Thymus (tissue), 11 donors: ENCODE measurements at regions not wholly inside any gene's neighbourhood (a gene's known extent, or its start where the extent isn't known, plus 50 kb on each side); places are given as distances from the start of the nearest gene placed in this dataset.
"Not testable (repeated sequence)": the region's sequence is repeated elsewhere in the genome, so short reads cannot be mapped to it uniquely, and the experiment has no call there.

Experiments
- DNase-seq, 9 donors: peaks; one replicate each; pipeline ENCODE4 v3.0.0-alpha.2; 2013; ENCODE audit warnings: low spot score in 9 of 9, low read depth in 6 of 9, missing footprints in 1 of 9
- H3K27ac ChIP-seq, 2 donors: one replicate each; pipeline ENCODE4 v1.5.1; 2013; ENCODE audit warnings: control low read depth in 1 of 2, low read depth in 1 of 2, low read length in 1 of 2, mild to moderate bottlenecking in 1 of 2, moderate library complexity in 1 of 2
- H3K27me3 ChIP-seq, 2 donors: one replicate each; pipeline ENCODE4 v1.5.1; 2013; ENCODE audit warnings: low read length in 1 of 2; ENCODE audit not compliant: control insufficient read depth in 2 of 2, insufficient read depth in 1 of 2
- H3K36me3 ChIP-seq, 2 donors: one replicate each; pipeline ENCODE4 v1.5.1; 2013; ENCODE audit warnings: low read length in 1 of 2, mild to moderate bottlenecking in 1 of 2, moderate library complexity in 1 of 2; ENCODE audit not compliant: control insufficient read depth in 2 of 2, insufficient read depth in 2 of 2
- H3K4me1 ChIP-seq, 2 donors: one replicate each; pipeline ENCODE4 v1.5.1; 2013; ENCODE audit warnings: low read length in 2 of 2; ENCODE audit not compliant: control insufficient read depth in 2 of 2, insufficient read depth in 2 of 2
- H3K4me3 ChIP-seq, 2 donors: one replicate each; pipeline ENCODE4 v1.5.1; 2013; ENCODE audit warnings: low read length in 2 of 2, control low read depth in 1 of 2, mild to moderate bottlenecking in 1 of 2
- H3K9me3 ChIP-seq, 2 donors: one replicate each; pipeline ENCODE4 v1.5.1; 2013; ENCODE audit warnings: low read length in 1 of 2, mild to moderate bottlenecking in 1 of 2; ENCODE audit not compliant: control insufficient read depth in 2 of 2, insufficient read depth in 1 of 2
- WGBS: extraction: QIAGEN DNeasy Blood & Tissue Kit; methylation state at CpG from one replicate; pipeline ENCODE4 v1.1.7; 2013; 5-methylcytosine and 5-hydroxymethylcytosine counted together
- donor health status: healthy.

DNA sequence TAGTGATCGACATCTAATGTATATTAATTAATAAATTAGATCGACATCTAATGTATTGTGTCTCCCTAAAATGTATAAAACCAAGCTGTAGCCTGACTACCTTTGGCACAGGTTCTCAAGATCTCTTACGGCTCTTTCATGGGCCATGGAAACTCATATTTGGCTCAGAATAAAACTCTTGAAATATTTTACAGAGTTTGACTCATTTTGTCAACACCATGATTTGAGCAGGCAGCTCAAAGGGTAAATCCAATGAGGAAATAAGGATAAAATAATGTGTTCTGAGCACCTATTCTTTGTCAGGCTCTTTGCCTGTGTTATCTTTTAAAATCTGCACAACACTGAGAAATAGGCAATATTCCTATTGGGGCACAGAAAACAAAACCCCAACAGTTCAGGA lies 223.4 kb upstream of the DUSP10 start:
- Histone ChIP-seq H3K9me3 (no peaks in the 10 kb centered on the region), H3K36me3 (no peaks in the 10 kb centered on the region), H3K27ac (no peak overlapping the region), H3K4me3 (no peak overlapping the region), H3K27me3 (no peaks in the 10 kb centered on the region), H3K4me1 (no peaks in the 10 kb centered on the region)
- DNase-seq = no peak
- 97% methylated on average over 3 of the region's 3 CpGs for WGBS

DNA sequence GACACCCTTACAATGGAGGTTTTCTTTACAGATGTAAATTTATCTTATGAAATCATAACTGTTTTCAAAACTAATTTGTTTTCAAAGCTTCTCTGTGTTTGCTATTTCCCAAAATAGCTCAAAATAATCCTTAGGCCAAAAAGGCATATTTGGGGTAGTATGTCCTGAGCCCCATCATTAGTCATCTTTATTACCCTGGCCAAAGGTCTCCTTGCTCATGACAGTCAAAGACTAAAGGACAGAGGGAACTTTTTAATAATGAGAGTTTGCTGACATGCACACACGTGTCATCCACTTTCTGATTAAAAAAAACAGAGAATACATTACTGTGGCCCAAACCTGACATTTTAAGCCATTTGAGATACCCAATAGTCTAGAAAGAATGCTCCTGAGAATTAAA lies 221.9 kb upstream of the DUSP10 start:
- WGBS = 91% methylated on average over 1 of the region's 1 CpG
- H3K4me3 ChIP-seq = no peak overlapping the region
- H3K27ac ChIP-seq = no peak overlapping the region
- no peaks in the 10 kb centered on the region for H3K36me3 ChIP-seq
- no peaks in the 10 kb centered on the region for H3K27me3 ChIP-seq
- no peaks in the 10 kb centered on the region for H3K4me1 ChIP-seq
- no peak for DNase-seq
- H3K9me3 ChIP-seq = no peaks in the 10 kb centered on the region

- H3K27ac ChIP-seq = no peak overlapping the region
- no peaks in the 10 kb centered on the region for H3K27me3 ChIP-seq
- no peak for DNase-seq
- no peaks in the 10 kb centered on the region for H3K4me1 ChIP-seq
- no peak overlapping the region for H3K4me3 ChIP-seq
- WGBS = 97% methylated on average over 4 of the region's 4 CpGs
- H3K36me3 ChIP-seq = no peaks in the 10 kb centered on the region
- H3K9me3 ChIP-seq = no peaks in the 10 kb centered on the region
Observed at GRCh38 chr1:221962385-221962784, 220.5 kb upstream of the DUSP10 start.

- Histone ChIP-seq H3K4me1 (no peaks in the 10 kb centered on the region), H3K9me3 (no peaks in the 10 kb centered on the region), H3K27ac (no peak overlapping the region), H3K36me3 (no peaks in the 10 kb centered on the region), H3K4me3 (no peak overlapping the region), H3K27me3 (no peaks in the 10 kb centered on the region)
- 39% methylated on average over 5 of the region's 5 CpGs for WGBS
- DNase-seq = peak in 2 of 9 donors; percentile 13 to 56
Observed at GRCh38 chr1:221961532-221962292, 219.8 kb upstream of the DUSP10 start.

DNA sequence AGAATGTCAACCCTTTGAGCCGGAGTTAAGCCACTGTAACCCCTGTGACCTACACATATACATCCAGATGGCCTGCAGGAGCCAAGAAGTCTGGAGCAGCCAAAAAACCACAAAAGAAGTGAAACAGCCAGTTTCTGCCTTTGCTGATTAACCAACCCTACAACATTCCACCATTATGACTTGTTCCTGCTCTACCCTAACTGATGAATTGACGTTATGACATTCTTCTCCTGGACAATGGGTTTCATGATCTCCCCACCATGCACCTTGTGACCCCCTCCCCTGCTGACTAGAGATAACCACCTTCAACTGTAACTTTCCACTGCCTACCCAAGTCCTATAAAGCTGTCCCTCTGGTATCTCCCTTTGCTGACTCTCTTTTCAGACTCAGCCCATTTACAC lies 216.3 kb upstream of the DUSP10 start:
- H3K27me3 ChIP-seq, H3K36me3 ChIP-seq, H3K9me3 ChIP-seq, DNase-seq, H3K4me3 ChIP-seq, H3K27ac ChIP-seq, H3K4me1 ChIP-seq: not testable (repeated sequence)
- WGBS = 89% methylated on average over 2 of the region's 2 CpGs

DNA sequence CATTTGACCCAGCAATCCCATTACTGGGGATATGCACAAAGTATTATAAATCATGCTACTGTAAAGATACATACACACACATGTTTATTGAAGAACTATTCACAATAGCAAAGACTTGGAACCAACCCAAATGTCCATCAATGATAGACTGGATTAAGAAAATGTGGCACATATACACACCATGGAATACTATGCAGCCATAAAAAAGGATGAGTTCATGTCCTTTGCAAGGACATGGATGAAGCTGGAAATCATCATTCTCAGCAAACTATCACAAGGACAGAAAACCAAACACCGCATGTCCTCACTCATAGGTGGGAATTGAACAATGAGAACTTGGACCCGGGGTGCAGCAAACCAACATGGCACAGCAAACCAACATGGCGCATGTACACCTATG lies 215.5 kb upstream of the DUSP10 start:
- not testable (repeated sequence) for H3K27me3 ChIP-seq, H3K36me3 ChIP-seq, H3K4me1 ChIP-seq, DNase-seq, H3K9me3 ChIP-seq, H3K27ac ChIP-seq, H3K4me3 ChIP-seq
- WGBS = 99% methylated on average over 3 of the region's 3 CpGs

- Histone ChIP-seq H3K4me3 (no peak overlapping the region), H3K4me1 (no peaks in the 10 kb centered on the region), H3K36me3 (no peaks in the 10 kb centered on the region), H3K9me3 (no peaks in the 10 kb centered on the region), H3K27me3 (no peaks in the 10 kb centered on the region), H3K27ac (no peak overlapping the region)
- no peak for DNase-seq
- WGBS = 97% methylated on average over 3 of the region's 3 CpGs
Observed at GRCh38 chr1:221949996-221950395, 208.1 kb upstream of the DUSP10 start.

- H3K36me3 ChIP-seq = no peaks in the 10 kb centered on the region
- no peaks in the 10 kb centered on the region for H3K4me1 ChIP-seq
- DNase-seq = no peak
- no peak overlapping the region for H3K27ac ChIP-seq
- 92% methylated on average over 5 of the region's 5 CpGs for WGBS
- no peak overlapping the region for H3K4me3 ChIP-seq
- H3K9me3 ChIP-seq = no peaks in the 10 kb centered on the region
- H3K27me3 ChIP-seq = no peaks in the 10 kb centered on the region
Observed at GRCh38 chr1:221948459-221948858, 206.6 kb upstream of the DUSP10 start.

DNA sequence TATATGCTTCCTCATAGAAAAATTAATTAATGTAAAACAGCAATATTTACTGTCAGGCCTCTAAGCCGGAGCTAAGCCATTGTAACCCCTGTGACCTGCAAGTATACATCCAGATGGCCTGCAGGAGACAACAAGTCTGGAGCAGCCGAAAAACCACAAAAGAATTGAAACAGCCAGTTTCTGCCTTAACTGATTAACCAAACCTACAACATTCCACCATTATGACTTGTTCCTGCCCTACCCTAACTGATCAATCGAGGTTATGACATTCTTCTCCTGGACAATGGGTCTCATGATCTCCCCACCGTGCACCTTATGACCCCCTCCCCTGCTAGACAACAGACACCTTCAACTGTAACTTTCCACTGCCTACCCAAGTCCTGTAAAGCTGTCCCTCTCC lies 205.8 kb upstream of the DUSP10 start:
- no peak for DNase-seq
- 93% methylated on average over 4 of the region's 4 CpGs for WGBS

More for the DNA sequence above, 205.8 kb upstream of the DUSP10 start:
- Histone ChIP-seq H3K4me1 (no peaks in the 10 kb centered on the region), H3K27me3 (no peaks in the 10 kb centered on the region), H3K9me3 (no peaks in the 10 kb centered on the region), H3K4me3 (no peak overlapping the region), H3K36me3 (no peaks in the 10 kb centered on the region), H3K27ac (no peak overlapping the region)
